AG10803 (cell line): ENCODE measurements at regions not wholly inside any gene's neighbourhood (a gene's known extent, or its start where the extent isn't known, plus 50 kb on each side); places are given as distances from the start of the nearest gene placed in this dataset.

Source experiments
- DNase-seq: peaks from one replicate; pipeline ENCODE4 v3.0.0; 2010; ENCODE audit warnings: low read depth
- H3K4me3 ChIP-seq: 2 replicates; pipeline ENCODE4 v1.5.1; 2011; ENCODE audit warnings: mild to moderate bottlenecking, low read length, control low read depth
- TF ChIP-seq, protein P1 (sequence below): conservative IDR thresholded peaks from 2 replicates; pipeline ENCODE4 v1.5.1; 2011; ENCODE audit warnings: mild to moderate bottlenecking, low read length, control low read depth, inconsistent platforms

DNA sequence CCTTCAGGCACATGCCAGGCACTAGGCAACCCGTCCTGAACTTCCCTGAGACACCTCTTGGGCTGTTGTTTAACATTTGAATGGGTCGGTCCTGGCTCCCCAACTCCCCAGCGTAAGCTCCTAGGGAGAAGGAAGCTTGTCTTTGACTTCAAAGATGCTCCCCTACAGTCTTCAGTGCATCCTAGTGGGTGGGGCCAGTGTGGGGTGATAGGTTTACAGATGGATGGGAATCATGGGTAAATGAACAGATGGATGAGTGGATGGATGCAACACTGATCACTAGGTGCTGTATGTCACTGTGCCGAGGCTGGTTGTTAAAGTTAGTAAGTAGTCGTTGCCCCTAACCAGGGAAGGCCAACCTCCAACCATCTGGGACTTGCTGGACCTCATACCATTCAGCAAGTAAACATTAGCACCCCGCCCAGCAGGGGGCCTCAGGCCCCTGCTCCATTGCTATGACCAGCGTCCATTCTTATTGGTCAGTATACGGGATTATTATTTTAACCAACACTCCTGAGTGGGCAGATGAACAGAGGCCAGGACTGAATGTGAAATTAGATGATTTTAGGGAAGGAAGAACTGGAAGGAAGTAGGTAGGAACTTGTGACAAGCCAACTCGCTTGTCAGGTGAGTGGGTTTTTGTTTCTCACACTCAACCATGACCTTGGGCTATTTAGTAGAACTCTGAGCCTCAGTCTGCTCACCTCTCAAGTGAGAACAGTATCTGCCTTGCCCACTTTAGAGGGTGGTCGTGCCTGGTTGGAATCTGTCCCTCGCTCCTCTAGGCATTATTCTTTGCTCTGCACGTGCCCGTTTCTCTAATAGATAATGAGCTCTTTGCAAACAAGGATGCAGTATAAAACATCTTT is 82.9 kb upstream of the FOXP4 start:
- DNase-seq = peak; percentile 60
- TF ChIP-seq, protein P1, sequence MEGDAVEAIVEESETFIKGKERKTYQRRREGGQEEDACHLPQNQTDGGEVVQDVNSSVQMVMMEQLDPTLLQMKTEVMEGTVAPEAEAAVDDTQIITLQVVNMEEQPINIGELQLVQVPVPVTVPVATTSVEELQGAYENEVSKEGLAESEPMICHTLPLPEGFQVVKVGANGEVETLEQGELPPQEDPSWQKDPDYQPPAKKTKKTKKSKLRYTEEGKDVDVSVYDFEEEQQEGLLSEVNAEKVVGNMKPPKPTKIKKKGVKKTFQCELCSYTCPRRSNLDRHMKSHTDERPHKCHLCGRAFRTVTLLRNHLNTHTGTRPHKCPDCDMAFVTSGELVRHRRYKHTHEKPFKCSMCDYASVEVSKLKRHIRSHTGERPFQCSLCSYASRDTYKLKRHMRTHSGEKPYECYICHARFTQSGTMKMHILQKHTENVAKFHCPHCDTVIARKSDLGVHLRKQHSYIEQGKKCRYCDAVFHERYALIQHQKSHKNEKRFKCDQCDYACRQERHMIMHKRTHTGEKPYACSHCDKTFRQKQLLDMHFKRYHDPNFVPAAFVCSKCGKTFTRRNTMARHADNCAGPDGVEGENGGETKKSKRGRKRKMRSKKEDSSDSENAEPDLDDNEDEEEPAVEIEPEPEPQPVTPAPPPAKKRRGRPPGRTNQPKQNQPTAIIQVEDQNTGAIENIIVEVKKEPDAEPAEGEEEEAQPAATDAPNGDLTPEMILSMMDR = peak; percentile 71
- H3K4me3 ChIP-seq = no peak overlapping the region

DNA sequence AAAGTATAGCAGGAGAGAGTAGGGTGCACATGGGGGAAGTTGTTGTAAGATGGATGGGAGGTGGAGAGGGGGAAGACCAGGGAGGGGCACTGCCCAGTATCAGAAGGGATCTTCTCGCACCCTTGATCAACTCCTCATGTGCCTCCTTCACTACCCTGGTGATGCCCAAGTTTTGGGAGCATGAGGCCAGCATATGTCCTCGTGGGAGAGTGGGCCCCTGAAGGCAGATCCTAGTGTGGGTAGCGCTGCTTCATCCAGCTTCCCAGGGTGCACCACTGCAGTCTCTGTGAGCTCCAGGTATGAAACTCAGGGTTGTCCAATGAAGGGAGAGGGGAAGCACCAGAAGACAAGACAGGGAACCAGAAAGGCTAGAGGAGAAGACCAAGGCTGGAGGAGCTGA is 82.2 kb upstream of the FOXP4 start:
- no peak overlapping the region for H3K4me3 ChIP-seq
- TF ChIP-seq, protein P1 = no peak
- no peak for DNase-seq

DNA sequence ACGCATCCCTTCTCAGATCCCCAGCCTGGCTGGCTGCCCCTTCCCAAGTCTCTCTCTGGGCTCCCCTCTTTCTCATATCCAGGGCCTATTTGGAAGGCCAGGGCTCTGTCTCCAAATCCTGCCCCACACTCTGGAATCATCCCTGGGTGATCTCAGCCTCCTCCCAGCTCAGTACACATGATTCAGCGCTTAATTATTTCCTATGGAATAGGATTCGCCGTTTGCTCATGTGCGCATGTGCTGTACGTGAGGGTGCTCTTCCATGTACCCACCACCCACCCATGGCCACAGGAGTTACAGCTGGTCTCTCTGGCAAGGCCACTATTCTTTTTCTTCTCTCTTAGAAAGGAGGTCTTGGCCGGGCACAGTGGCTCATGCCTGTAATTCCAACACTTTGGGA is 81.7 kb upstream of the FOXP4 start:
- TF ChIP-seq, protein P1 = no peak
- H3K4me3 ChIP-seq = no peak overlapping the region
- peak; percentile 30 for DNase-seq

DNA sequence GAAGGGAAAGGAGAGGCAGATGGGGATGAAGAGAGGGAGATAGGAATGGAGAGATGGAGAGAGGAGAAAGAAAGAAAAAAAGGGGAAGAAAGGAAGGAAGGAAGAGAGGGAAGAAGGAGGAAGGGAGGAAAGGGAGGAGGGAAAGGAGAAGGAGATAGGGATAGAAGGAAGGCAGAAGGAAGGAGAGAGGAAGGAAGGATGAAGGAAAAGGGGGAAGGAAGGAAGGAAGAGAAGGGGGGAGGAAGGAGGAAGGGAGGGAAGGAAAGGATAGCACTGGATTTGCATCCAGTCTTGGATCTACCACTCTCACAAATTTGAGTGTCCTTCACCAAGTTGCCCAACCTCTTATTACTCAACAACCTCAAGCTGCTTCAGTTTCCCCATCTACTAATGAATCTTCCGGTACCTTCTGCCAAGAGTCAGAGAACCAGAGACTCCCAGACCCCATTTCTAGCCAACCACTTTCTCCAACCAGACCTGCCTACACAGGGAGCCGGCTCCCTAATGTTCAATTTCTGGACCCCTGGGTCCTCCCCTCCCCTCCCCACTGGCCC is 79.7 kb upstream of the FOXP4 start:
- H3K4me3 ChIP-seq = no peak overlapping the region
- TF ChIP-seq, protein P1 = no peak
- peak; percentile 55 for DNase-seq

DNA sequence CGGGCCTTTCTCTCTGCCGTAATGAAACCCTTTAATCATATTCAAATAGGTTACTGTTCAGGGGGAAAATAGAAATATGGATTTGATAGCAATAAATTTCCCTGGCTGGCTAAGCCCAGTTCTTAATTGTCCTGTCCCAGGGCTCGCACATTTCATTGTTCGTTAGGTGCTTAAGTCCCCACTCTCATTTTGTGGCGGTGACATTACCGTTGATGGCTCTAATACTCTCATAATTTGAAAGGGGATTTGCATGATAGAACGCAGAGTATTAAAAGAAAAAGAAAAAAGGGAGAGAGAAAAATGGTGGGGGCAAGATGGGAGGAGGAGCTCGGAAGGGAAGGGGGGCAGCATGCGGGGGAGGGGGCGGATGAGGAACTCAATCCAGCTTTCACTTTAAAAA is 79.1 kb upstream of the FOXP4 start:
- TF ChIP-seq, protein P1 = no peak
- no peak for DNase-seq
- no peak overlapping the region for H3K4me3 ChIP-seq

DNA sequence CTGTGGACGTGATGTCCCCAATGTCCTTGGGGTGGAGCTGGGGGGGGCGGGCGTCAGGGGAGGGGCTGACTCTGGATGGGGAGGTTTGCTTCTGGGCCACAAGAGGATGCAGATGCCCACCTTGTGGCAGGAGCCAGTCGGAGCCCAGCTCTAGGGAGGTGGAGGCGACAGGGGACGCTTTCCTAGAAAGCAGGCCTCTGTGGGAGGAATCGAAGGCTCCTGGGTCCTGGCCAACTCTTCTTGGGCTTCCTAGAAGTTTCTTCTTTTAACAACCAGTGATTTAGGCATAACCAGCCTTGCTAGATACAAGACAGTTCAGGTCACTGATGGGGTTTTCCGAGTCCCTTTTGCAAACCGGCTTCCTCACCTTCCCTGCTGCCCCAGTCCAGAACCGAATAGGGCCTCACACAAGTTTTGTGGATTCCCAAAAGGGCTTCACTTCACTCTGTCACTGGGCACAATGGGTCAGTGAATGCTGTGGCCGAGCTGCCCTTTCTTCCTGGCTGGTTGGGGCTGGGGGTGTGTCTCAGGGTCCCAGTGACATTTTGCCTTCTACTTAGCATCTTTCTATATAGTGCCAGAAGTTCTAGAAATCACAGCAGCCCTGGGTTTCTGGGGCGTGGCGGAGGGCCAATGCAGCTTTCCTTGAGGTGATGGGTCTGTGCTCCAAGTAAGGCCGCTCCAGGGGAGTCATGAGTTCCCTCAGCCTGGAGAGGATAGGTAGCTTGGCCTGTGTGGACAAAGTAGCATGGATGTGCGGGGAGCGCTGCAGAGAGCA is 78.4 kb upstream of the FOXP4 start:
- DNase-seq = no peak
- no peak overlapping the region for H3K4me3 ChIP-seq
- TF ChIP-seq, protein P1 = no peak
